Astrocyte (in vitro differentiated cells and primary cell): ENCODE measurements at regions not wholly inside any gene's neighbourhood (a gene's known extent, or its start where the extent isn't known, plus 50 kb on each side); places are given as distances from the start of the nearest gene placed in this dataset.

ENCODE experiments used
- EZH2 ChIP-seq: IDR thresholded peaks from 2 replicates; pipeline ENCODE4 v1.6.1; 2012; ENCODE audit warnings: mild to moderate bottlenecking, low read length, inconsistent platforms; ENCODE audit not compliant: insufficient read depth
- TF ChIP-seq, protein P1 (sequence below): IDR thresholded peaks from 2 replicates; pipeline ENCODE4 v1.5.1; 2011; ENCODE audit warnings: low read depth, mild to moderate bottlenecking, inconsistent platforms, low read length, moderate library complexity; ENCODE audit not compliant: insufficient read depth

DNA sequence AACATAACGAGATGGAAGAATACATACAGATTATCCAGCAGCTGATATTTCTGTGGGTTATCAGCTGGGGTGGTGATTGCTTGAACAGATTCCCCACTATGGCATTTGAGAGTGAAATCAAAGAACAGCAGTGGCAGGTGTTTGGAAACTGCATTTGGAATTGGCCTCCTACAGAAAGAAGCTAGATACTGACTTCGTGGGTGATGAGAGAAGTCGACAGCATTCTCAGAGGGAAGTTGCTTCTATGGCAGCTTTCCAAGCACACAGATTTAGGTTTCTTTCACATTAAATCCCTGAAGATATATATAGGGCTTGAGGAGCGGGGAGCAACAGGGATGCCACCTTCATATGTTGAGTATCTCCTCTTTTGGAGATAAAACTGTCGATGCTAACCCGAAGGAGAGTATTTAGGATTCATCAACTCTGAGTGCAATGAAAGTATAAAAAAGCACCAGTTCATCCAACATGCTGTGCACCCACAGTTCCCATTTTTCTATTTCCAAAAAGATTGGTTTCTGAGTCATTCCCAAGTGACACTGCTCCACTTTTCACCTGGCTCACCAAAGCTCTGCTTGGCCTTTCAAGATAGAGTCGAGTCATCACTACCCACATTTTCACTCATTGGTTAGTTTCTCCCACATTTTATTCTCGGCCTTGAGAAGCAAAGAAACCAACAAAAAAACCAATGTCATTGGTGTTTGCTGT lies 579.8 kb upstream of the SUCLG2 start:
- no peak for TF ChIP-seq EZH2
- TF ChIP-seq, protein P1, sequence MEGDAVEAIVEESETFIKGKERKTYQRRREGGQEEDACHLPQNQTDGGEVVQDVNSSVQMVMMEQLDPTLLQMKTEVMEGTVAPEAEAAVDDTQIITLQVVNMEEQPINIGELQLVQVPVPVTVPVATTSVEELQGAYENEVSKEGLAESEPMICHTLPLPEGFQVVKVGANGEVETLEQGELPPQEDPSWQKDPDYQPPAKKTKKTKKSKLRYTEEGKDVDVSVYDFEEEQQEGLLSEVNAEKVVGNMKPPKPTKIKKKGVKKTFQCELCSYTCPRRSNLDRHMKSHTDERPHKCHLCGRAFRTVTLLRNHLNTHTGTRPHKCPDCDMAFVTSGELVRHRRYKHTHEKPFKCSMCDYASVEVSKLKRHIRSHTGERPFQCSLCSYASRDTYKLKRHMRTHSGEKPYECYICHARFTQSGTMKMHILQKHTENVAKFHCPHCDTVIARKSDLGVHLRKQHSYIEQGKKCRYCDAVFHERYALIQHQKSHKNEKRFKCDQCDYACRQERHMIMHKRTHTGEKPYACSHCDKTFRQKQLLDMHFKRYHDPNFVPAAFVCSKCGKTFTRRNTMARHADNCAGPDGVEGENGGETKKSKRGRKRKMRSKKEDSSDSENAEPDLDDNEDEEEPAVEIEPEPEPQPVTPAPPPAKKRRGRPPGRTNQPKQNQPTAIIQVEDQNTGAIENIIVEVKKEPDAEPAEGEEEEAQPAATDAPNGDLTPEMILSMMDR, result no peak
